GM19240 (cell line): ENCODE measurements at regions not wholly inside any gene's neighbourhood (a gene's known extent, or its start where the extent isn't known, plus 50 kb on each side); places are given as distances from the start of the nearest gene placed in this dataset.

ENCODE experiments used
- DNase-seq: peaks from one replicate; pipeline ENCODE4 v3.0.0; 2011; ENCODE audit warnings: low spot score; ENCODE audit not compliant: insufficient read length

DNA sequence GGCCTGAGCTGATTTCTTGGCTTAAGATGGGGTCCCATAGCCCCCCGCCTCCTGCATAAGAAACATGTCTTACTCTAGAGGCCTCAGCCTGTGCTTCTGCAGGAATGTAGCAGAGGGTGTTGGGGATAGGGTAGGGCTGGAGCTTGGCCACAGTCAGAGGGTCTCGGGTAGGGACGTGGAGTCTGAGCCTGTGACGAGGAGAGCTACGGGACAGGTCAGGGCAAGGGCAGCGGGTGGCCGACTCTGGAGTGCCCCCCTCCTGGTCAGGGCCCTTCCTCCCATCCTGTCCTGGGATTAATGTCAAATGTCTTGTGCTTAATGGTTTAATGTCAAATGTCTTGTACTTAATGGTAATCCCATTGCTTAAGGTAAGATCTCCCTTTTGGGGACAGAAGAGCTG is 130.4 kb downstream of the GLI2 start:
- DNase-seq: no peak

DNA sequence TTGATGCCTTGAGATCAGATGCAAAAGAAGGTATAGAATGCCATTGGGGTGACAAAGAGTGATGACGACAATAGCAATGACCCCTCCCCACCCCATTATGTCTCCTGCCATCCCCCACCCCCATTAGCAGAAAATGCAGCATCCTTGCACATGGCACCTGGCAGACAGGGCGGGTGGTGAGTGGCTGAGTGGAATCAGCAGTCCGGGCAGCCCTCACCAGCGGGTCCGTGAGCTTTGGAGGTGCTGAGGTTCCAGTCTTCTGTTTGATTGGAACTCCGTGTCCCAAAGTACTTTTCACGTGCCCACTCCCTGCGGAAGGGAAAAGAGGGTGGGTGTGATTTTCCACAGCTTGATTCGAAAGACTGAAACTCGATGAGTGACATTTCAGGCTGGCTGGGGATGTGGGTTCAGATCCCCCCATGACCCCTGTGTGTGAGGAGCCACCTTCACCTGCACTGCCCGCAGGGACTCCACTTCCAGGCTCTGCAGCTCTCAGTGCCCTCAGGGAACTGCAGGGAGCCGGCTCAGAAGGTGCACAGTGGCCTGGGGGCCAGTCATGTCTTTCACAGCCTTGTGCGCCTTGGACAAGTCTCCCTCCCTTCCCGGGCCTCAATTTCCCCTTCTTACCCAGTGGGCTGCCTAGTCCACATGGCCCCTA is 130.9 kb downstream of the GLI2 start:
- no peak for DNase-seq

DNA sequence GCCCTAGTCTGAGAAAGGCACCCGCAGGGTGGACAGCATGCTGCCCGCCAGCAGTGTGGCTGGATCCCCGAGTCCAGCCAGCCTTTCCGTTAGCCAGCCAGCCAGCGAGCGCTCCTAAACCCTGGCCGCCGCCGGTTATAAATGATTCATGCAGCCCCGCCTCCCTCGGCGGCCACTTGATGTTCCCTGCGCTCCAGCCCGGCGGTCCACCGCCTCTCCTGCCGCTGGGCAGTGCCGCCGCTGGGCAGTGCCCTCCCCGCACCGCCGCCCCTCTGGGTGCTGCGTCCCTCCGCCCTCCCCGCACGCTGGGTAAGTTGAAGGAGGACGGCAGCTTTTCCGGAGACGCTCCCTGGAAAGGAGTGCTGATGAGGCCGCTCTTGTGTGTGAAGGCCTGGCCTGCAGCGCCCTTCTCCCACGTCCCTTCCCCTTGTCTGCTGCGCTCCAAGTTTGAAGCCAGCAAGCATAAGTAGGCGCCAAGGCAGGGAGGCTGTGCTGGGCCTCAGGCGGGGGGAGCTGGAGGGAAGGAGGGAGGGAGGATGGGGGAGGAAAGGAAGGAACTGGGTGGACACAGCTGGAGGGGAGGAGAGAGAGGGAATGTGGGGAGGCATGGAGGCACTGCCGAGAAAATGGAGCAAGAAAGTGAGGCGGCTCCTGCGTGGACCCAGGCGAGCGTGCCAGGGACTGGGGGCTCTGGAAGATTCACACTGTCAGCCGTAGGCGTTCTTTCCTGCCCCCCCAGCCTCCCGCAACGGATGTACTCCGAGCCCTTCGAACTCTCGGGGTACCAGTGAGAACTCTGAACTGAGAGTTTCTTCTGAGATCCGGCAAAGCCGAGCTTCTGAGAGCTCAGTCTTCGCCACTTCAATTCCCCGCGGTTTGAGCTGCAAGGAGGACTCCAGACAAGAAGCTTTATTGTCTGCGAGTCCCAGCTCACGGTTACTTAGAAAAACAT is 131.9 kb downstream of the GLI2 start:
- DNase-seq: no peak

DNA sequence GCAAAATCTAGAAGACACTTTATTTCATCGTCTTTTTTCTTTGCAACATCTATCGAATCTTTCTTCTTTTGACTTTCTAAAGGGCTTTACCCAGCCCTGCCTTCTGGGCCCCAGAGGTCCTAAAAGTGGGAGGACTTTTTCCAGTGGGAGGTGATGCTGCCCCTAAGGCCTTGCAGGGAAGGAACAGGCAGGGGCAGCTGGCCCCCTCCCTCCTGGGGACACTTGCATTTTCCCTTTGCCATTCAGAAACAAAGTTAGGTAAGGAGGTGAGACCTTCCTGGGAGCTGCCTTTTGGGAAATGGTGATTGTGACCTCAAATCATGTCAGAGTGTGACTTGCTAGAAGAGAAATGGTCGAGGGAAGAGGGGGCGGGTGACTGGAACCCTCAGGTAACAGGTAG is 132.7 kb downstream of the GLI2 start:
- no peak for DNase-seq

DNA sequence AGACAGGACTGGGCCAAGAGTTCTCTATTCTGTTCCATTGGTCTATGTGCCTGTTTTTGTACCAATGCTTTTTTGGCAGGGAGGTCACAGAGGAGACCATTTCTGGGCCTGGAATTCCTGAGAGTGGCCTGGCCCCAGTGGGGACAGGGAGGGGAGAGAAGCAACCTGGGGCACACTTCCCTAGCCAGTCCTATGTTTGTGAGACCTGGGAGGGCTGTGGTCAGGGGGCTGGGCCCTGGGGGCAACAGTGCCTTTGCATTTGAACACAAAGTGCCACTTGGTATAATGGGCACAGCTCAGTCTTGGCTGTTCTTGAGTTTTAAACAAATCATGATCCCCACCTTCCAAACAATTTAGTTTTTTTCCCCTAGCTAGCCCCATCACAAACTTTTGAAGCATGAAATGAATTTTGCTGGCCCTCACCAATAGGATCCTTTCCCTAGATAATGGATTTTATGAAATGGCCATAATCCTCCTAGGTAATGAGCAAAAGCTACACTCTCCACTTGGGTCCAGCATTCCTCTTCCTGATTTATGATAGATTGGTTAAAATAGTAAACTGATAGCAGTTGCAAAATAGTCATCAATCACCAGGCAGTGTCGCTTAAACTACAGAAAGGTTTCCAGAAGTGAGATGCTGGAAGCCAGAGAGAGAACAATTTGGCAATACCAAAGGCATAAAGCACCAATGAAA is 133.5 kb downstream of the GLI2 start:
- DNase-seq: no peak

DNA sequence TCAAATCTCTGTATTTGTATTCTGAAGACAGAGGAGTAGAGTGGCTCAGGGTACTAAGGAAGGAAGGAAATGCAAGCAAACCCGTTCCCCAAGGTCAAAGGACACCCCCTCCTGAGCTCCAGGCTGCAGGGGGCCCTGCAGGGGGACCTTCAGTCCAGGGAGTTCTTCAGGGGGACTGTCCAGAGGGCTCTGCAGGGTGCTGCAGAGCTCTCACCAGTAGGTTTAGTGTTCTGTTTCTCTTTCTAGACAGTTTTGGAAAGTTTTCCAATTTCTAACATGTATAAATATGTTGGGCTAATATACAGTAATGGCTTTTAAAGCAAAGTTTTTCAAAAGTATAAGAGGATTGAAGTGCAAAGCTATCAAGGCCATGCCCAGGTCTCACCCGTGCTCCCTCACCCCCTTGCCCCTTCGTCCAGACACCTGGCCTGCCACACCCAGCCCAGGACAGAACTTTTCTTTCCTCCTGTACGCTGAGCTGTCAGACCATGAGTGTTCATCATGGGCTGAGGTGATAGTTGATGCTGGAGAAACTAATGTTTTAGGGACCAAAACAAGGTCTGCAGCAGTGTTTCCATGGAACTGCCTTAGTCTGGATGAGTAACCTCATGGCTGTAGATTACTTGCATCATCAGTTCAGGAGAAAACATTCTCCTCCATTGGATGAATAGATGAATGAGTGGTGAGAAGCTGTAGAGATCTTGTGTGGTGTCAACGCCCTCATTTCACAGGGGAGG is 134.2 kb downstream of the GLI2 start:
- DNase-seq: no peak

DNA sequence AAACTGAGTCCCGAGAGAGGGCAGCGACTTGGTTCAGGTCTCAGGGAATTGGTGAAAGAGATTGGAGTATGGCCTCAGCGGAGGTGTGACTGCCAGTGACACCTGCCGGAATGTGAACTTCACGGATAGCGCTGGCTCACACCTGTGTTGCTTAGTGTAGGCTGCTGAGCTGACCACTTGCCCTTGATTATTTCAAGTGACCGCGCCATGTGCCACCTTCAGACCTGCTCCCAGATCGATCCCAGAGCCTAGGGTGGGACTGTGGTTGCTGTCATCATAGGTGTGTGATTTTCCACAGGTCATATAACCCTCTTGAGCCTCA is 134.8 kb downstream of the GLI2 start:
- no peak for DNase-seq

DNA sequence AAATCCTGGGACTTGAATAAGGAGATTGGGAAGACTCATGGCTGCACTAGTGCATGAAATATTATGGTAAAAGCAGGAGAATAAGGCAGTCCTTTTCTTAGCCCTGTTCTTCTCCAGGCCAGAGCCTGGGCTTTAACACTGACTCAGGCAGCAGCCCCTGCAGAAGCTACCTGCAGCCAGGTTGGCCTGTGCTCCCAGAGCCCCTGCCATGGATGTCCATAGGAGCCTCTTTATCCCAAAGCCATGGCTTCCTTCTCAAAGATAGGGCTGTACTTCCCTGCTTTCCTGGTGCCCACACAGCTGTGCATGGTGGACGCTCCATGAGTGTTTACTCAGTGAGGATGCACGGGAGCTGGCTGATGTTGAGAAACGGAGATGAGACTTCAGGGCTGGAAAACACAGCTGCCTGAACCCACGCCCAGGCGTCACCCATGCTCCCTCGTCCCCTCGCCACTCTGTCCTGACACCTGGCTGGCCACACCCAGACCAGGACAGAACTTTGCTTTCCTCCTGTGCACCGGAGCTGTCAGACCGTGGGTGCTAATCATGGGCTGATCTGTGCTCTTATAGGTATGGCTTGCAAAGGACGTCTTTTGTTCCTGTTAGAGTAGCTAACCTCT is 135.5 kb downstream of the GLI2 start:
- DNase-seq: no peak

DNA sequence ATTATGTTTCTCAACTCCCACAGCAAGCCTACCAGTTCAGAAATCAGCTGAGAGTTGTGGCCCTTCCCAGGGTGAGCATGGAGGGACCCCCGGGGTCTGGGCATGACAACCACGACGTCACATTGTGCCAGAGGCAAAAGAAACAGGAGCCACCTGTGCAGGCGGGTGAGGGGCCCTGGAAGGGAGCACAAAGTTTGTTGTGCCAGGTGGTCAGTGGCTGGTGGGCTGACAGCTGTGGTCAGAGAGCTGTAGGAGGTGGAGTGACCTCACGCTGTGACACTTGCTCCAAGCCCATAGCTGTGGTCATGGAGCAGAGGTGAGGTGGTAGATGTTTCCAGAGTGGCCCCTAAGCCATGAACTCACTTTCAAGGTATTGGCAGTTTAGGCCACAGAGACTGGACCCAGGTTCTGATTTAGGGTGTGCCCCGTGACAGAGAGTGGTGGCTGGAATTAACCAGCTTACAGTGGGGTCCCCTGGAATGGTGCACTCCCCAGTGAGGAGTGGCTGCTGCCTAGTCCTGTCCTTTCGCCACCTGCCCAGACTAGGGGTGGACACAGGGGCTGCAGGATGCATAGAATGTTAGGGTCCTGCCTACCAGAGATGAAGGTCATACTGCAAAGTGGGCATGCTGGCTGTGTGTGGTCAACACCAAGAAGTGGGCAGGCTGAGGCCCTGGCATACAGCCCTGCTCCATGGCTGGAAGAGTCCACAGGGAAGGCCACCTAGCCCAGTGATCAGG is 136.4 kb downstream of the GLI2 start:
- DNase-seq: no peak

DNA sequence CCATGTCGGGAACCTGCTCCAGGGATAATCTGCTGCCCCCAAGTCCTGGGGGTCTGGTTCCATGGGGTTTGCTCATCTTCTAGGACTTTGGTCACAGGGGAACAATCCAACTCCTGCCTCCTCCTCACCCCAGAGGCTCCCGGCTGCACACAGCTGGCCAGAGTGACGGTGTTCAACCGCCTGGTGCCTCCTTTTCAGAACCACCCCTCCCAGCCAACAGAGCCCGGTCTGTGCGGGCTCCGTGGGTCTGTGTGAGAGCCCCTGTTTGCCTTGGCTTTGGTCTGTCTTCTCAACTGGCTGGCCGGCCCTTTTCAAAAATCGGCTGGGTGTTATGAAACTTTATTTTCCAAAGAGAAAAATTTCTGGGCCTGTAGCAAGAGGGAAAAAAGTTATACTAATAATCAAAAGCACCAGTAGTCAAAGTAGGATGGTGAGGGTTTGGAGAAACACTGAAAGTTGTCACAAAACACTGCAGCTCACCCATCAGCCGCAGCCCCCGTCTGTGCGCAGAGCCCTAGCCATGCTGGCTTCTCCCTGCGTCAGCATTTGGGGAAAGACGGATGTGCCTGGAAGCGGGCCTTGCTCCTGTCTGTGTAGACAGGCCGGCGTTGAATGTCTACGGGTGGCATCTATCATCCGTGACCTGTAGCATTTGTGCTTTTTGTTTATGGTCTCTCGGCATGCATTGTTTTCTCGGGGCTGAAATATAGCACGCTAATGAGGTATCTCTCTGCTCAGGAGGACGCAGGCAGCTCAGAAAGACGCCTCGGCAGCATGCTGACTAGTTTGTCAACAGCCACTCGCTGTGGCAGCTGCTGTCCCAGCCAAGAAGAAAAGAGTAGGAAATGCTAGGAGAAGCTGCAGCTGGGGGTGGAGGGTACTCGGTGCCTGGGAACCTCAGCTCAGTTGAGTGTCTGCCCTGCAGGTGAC is 138.6 kb downstream of the GLI2 start:
- no peak for DNase-seq

DNA sequence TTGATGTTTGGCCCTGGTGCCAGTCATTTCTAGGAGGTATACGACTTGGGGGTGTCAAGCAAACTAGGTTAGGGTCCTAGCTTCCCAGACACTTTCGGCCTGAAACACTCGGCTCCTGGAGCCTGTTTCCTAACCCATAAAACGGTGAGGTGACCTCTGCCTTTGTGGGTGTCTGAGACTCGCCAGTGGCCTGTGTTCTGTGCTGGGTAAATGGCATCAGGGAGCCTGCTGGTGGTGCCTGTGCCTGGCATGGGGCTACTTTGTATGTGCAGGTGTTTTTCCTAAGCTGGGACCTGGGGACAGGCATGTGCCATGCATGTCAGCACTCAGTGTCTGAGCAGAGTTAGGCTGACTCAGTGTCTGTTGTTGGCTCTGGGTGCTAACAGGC is 139.2 kb downstream of the GLI2 start:
- DNase-seq: no peak

DNA sequence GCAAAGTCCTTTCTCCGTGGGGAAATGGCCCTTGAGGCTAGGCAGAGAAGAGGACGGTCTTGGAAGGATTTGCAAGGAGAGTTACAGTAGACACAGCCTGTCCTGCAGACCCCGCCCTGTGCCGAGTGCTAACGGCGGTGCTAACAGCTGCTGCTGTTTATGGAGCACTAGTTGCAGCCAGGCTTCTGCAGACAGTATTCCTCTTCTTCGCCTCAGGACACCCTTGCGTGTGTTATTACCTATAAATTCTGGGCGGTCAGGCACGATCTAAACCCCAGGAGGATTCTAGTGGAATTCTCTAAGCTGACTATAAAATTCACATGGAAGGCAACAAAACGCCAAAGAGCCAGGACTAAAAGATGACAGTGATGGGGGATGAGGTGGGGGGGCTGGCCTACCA is 139.8 kb downstream of the GLI2 start:
- no peak for DNase-seq

DNA sequence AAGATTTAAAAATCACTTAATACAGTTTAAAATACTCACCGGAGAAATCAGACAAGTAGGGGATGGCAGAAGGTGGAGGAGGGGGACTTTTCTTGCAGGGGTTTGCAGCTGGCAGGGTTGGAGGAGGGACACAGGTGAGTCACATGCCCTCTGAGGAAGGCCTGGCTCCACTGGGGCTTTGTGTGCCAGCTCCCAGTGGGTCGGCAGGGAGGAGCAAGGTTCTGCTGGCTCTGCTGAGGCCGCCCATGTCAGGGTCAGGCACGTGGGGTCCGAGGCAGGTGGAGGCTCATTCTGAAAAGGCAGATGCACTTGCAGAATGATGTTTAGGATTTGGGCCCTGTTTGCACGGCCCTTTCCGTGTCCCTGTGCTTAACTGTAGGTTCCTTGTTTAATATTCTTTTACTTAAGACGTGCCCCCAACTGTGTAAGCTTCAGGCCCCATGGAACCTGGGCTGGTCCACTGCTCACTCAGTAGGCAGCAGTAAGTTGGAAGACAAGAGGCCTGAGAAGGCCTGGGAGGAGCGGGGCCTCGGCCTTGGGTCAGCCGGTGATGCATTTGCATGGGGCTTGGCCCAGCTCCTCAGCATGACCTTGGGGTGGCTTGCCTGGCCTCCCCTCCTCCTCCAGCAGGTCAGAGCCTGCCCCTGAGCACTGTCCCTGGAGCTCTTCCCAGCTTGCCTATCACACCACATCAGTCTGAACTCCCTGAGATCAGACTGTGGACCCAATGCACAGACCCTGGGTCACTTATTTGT is 141.0 kb downstream of the GLI2 start:
- no peak for DNase-seq

DNA sequence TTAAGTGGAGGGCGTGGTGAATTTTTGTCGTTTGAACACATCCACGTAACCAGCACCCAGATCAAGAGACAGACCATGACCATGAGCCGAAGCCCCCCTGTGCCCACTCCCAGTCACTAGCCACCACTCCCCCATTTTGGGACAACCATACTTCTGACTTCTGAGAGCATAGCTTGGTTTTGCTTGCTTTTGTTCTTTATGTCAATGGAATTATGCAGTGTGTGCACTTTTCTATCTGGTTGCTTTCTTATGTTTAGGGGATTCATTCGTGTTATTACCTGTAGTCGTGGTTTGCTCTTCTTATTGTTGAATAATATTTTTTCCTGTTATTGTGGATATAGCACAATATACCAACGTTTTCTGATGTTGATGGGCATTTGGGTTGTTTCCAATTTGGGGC is 141.7 kb downstream of the GLI2 start:
- DNase-seq: no peak

DNA sequence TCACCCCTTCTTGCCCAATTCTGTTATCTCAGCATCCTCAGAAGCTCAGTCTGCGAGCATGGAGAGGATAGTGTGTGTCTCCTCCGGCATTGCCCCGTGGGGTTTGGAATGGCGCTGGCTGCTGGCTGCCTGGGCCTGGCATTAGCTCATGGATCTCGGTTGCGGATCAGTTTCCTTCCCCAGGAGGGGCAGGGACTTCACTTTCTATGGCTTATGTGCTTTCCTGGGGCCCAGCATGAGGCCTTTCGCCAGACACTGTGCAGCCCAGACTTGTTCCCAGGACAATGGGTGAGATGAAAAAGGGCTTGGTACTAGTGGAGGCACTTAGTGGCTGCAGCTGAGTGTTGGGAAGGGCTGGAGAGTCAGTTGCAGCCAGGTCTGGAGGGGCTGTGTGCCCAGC is 143.3 kb downstream of the GLI2 start:
- no peak for DNase-seq

DNA sequence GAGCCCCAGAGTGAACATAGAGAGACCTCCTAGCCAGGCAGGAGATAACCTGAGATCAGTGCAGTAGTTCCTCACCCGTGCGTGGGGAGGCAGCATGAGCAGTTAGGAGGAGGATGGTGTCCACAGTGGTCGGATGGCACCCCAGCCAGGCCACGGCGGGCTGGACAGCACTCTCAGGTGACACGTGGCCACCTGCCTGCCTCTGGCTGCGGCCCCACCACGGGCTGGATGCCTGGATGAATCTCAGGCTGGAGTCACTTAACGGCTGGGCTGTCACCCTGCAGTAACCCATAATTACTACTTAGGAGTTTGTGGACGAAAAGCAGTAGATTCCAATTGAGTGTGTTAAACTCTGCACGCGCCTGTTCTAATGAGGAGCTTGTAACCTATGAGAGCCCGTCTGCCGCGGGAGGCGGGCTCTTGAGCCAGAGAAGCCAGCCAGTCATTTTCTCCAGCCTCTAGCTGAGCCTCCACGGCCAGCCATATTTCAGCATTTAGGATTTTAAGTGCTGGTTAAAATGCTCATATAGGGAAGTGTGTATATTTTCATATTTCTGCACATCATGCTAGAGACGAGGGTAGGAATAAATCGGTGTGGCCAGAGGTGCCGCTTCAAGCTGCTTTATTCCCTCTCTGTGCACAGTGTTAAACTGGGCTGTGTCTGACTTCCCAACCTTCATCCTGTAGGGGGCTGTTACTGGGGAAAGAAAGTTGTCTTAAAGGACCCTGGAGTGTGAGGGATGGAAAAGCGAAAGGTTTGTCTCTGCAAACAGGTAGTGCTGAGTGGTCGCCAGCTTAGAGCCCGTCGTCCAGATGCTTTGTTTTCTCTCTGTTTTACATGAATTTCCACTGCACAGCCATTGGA is 144.0 kb downstream of the GLI2 start:
- DNase-seq: no peak

DNA sequence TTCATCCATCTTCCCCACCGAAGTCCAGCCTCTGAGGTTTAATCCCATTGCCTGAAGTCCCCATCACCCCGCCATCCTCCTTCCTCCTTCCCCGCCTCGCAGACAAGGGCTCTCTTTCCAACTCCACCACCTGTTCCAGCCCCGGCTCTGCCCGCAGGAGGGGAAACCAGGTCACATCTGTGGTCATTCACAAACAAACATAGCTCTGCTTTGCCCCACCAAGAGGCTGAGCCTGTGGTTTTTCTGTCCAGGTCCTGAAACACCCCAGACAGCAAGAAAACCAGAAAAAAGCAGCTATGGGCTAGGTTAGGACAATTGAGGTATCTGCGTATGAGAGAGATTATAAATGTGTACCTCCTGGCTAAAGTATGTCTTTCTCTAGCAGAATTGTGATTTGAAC is 144.7 kb downstream of the GLI2 start:
- no peak for DNase-seq
